ENCODE measurements at regions not wholly inside any gene's neighbourhood (a gene's known extent, or its start where the extent isn't known, plus 50 kb on each side); places are given as distances from the start of the nearest gene placed in this dataset.
"Not testable (repeated sequence)": the region's sequence is repeated elsewhere in the genome, so short reads cannot be mapped to it uniquely, and the experiment has no call there.

DNA sequence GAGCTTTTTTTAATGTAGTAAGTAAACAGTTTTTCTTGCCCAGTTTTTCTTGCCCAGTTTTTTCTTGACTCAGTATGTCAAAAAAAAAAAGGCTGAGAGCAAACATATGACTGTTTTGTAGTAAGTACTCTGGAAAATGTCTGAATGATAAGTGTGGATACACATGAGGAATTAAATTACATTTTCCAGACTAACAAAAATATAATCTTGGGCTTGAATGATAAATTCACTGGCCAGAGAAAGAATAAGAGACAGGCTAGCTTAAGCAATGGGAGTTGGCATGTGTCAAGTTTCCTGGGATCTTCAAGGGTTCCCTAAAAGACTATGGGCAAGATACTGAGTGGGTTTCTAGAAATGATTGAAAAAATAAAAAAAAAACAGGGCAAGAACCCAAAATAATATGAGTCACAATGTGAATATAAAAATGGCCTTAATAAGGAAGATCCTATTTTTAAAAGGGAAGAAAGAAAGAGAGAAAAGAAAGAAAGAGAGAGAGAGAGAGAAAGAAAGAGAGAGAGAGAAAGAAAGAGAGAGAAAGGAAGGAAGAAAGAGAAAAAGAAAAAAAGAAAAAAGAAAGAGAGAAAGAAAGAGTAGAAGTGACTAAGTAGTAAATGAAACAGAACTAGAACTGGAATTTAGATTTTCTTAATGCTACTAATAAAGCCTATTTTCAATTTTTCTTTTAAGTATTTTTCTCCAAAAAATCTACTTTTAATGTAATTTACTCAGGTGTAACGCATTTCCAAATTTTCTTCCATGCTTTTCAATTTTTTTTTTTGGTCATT, 60.2 kb downstream of the TFPI2 start:
- DNase-seq = no peak

DNA sequence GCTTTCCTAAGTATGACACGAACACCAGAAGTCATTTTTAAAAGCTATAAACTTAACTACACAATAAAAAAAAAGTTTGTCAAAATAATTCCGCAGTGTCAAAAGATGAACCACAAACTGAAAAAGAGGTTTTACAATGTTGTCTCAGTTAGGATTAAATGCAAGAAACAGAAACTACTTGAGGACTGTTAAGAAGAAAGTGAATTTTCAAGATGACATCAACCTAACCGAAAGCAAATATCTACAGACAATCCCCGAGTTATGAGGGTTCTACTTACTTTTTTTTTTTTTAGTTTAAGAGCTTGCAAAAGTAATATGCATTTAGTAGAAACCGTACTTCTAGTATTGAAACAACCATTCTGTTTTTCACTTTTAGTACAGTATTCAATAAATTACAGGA, 62.3 kb downstream of the TFPI2 start:
- DNase-seq = no peak

DNA sequence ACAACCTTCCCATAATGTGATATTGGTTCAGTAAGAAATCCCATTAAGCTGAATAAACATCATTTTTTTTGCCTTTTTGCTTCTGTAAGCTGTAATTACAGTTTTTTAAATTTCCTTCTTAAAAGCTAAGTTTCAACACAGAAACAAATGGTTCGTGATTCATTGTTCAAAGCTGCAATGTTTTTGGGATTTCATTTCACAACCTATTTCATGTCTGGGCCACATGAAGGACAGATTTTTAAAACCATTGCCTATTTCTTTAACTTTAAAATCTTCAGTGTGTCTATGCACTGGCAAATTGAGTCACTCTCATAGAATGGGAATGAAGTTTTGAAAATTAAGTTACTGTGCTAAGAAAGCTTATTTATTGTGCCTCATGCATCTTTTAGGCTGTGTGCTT, 66.9 kb downstream of the TFPI2 start:
- DNase-seq = no peak

DNA sequence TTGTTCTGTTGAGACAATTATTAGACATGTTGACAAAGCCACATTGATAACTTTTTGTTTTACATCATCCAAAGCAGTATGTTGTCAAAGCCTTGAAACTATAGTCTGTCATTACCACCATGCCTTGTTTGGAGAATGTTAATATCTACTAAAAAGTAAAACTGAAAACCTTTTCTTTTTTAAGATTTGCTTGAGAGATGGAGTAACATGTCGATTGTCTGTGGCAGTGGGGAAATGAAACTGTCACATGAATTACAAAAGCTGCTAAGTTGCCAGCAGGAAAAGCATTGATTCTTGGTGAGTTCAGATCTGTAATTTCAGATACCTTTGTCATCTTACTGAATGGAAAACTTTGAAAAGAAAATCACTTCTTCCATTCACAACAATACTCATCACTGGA, 69.1 kb downstream of the TFPI2 start:
- no peak for DNase-seq

DNA sequence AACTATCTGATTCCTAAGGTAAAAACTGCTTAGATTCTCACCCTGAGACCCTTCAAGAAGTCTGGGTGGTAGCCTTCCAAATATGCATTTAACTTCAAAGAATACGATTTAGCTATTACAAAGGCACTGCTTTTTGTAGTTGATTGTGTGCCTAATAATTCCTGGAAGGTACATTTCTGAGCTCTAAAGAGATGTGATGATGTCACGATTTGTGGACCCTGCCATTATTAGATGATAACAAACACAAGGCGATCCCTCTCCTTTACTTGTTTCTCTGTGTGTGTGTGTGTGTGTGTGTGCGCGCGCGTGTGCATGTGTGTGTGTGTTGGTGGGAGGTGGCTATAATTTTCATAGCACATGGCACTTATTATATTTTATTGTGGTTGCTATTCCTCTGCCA, 70.9 kb downstream of the TFPI2 start:
- DNase-seq = no peak

DNA sequence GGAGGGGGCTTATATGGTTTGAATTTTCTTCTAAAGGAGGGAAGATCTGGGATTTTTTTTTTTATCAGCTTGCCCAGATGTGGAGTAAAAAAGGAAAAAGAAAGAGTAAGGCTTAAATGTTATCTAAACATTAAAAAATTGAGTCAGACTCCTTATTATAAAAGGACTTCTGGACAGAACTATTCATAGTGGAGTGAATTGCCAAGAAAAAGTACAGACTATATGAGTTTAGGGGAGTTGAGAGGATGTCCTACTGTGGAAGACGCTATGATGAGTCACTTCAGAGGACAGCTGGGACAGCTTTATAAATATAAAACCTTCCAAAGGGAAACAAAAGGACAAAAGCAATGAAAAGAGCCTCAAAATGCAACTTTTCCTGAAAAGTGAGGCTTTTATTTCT, 73.0 kb downstream of the TFPI2 start:
- no peak for DNase-seq

DNA sequence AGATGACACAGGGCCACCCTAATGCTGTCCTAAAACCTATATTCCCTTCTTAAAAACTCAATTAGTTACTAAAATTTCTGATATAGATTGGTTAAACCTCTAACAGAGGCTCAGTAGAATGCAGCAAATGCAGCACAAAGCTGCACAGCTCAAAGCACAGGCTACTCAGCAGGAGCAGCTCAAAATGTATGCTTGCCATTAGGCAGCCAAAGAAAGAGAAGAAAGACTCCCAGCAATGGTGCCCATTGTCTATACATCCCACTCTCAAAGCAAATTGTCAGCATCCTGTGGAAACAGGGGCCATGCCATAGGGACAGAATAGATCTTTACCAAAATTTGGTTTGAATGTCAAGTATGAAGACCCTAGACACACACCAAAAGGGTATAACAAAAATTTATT, 73.5 kb downstream of the TFPI2 start:
- DNase-seq = no peak

DNA sequence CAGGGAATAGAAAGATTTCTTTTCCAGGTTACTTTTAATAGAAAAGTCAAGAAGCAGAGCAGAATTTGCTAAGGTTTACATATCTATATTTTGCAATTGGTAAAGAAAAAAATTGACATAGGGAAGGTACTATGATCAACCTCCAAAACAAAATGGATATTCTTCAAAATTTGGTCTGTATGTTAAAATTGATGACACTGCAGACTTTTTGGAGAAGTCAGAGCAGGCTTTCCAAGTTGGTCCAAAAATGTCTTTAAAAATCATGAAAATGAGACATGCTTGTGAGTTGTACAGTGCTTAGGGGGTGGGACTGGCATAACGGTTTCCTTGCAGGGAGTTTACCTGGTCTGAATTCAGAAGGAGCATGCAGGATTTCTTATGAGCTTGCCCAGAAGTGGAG, 77.0 kb downstream of the TFPI2 start:
- DNase-seq = no peak

DNA sequence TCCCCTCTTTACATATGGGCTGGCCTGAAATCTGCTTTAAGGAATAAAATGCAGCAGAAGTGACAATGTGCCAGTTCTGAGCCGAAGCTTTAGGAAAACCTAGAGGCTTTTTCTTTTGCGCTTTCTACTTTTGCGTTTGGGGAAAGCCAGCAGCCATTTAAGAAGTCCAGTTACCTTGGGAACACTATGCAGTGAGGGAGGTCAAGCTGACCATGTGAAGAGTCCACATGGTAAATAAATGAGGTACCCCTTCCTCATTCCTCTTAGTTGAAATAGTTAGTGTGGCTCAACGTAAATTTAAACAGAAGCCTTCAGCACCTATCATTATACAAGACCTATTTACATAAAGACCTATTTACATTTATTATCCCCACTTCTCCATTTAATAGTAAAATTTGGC, 78.5 kb downstream of the TFPI2 start:
- DNase-seq = no peak

DNA sequence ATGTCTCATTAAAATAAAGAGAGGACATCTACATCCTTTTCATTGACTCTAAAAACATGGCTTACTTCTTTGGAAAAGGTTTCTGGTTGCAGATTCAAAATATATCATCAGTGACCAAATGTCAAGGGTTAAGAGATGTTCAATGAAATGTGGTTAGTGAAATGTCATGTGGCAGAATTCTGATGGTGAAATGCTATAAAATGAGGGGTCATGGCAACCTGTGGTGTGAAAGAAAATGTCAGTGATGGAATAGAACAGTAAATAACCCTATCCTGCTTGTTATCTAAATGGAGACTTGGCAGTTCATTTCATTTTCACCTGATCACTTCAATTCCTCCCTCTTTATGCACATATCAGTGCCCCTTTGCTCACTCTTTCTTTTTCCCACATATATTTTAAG, 79.4 kb downstream of the TFPI2 start:
- DNase-seq = no peak

DNA sequence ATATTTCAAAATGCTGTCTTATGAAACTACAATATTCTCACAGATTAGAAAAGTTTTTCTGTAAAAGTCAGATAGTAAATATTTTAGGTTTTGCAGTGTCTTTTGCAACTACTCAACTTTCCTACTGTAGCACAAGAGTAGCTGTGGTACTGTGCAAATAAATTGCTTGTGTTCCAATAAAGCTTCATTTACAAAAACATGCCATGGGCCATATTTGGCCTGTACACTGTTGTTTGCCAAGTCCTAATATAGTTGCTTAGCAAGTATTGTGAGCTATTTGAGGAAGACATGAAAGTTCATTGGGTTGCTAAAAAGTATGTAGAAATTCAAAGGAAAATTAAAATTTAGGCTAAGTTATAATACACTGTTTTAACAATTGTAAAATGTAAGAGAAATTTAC, 80.0 kb downstream of the TFPI2 start:
- no peak for DNase-seq

DNA sequence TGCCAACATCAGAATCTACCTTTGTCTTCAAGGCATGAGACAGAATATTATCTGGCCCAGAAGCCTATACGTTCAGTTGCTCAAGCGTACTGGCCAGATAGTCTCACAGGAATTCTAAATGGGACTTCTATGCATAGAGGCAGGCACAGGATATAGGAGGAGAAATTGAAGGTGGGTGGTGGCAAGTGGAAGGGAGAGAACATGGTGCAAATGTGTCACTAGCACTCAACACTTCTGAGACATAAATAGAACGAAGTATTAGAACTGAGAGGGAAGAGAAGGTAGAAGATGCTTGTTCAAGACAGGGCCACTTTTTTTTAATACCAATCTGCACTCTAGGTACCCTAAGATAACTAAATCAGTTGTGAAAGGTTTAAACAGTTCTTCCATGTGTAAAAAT, 85.8 kb downstream of the TFPI2 start:
- DNase-seq = no peak

DNA sequence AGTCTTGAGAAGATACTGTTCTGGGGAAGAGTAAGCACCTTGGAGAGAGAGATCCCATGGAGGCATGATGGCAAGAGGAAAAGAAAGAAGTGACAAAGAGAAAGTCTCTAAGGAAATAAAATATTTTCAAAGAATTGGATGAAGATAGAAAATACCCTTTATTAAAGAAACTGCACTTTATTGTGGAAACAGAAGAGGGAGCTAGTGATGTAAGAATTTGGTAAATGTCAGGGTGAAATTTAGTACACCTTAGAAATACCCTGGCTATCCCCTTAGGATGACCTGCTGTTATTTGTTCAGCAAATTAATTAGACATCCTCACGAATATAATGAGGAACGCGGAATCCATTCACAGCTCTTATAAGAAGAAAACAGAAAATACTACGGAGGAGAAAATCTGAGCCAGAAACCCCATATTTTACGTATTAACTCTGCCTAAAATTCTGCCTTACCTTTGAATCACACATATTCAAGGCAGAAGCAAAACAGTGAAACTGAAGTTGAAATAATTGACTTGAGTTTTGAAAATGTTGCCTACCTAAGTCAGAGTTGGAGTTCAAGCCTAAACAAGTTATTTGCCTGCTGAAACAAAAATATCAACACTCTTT, 90.7 kb downstream of the TFPI2 start:
- DNase-seq = no peak

DNA sequence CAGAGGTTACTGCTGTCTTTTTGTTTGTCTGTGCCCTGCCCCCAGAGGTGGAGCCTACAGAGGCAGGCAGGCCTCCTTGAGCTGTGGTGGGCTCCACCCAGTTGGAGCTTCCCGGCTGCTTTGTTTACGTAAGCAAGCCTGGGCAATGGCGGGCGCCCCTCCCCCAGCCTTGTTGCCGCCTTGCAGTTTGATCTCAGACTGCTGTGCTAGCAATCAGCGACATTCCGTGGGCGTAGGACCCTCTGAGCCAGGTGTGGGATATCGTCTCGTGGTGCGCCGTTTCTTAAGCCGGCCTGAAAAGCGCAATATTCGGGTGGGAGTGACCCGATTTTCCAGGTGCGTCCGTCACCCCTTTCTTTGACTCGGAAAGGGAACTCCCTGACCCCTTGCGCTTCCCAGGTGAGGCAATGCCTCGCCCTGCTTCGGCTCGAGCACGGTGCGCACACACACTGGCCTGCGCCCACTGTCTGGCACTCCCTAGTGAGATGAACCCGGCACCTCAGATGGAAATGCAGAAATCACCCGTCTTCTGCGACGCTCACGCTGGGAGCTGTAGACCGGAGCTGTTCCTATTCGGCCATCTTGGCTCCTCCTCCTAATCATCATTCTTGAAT, 97.4 kb downstream of the TFPI2 start:
- not testable (repeated sequence) for DNase-seq

DNA sequence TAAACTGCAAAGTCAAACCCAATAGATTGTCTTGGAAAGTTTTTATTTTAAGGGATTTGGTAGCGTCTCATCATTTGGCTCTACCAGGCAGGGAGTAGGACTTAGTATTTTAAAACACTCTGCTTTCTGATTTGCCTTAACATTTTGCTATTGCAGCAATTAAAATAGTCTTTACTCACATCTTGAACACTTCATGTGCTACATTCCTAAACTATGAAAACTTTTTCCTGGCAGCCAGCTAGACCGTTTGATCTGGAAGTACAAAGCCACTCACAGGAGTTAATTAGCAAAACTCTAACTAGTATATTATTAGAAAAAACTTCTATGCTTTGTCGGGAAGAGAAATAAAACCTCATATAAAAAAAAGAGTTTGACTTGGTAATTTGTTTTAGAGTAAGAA, 111.4 kb downstream of the TFPI2 start:
- DNase-seq = no peak

DNA sequence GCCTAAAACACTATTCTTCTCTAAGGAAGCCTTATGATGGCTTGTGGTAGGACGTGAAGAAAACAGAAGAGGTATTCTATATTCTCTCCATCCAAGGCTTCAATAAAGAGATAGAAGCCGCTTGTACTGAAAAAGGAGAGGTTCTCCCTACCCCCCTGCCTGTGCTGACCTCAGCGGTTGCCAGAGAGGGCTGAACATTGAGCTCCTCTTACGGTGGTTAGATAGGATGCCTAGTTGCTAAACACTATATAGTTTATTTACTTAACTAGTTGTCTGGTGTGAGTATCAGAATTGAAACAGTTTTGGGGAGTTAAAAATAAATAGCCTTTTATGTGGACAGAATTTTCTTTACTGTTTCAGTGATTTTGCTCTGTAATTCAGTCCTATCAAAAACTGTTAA, 112.2 kb downstream of the TFPI2 start:
- no peak for DNase-seq

DNA sequence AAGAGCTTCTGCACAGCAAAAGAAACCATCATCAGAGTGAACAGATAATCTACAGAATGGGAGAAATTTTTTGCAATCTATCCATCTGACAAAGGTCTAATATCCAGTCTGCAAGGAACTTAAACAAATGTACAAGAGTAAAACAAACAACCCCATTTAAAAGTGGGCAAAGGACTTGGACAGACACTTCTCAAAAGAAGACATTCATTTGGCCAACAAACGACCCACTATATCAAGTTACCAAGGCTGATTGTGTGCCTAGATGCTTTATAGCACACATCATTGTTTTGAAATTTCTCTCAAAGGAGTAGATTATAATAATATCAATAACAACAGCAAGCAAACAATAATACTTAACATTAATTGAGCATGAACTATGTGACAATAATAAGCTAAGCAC, 117.1 kb downstream of the TFPI2 start:
- DNase-seq = no peak

DNA sequence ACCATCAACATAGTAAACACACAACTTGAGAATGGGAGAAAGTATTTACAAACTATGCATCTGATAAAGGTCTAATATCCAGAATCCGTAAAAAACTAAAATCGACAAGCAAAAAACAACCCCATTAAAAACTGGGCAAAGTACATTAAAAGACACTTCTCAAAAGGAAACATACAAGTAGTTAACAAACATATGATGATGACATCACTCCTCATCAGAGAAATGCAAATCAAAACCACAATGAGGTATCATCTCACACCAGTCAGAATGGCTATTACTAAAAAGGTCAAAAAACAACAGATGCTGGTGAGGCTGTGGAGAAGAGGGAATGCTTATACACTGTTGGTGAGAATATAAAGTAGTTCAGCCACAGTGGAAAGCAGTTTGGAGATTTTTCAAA, 125.1 kb downstream of the TFPI2 start:
- no peak for DNase-seq

DNA sequence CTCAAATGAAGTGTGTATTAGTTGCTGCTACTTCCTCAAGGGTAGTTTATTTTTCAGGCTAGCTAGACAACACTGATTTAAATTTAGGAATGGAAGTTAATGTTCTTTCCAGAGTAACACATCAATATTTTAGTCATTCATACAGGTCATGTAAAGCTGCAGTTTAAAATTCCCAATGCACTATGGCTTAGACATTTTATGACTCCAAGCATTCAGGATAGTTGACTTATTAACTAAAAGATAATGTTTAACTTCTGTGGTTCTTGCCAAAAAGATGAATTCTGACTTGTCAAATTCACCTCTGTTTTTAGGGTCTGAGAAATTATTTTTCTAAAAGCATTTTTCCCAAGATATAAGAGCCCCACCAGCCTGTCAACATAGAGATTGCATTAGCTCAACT, 131.9 kb downstream of the TFPI2 start:
- DNase-seq = no peak

DNA sequence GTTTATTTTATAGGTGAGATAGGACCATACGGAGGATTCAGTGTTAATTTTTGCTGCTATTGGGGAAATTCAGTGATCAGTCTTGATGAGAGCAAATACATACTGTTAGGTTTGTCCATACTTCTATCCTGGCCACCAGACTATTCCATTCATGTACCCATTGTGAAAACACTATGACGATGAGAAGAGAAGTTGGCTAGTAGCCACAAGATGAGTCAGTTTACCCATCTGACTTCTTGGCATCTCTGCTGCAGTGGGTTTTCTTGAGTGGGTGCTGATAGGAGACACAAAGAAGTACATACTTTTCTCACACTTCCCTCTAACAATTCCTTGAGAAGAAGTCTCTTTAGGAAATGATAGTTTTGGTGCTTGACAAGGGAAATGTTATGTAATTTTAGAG, 133.1 kb downstream of the TFPI2 start:
- no peak for DNase-seq

DNA sequence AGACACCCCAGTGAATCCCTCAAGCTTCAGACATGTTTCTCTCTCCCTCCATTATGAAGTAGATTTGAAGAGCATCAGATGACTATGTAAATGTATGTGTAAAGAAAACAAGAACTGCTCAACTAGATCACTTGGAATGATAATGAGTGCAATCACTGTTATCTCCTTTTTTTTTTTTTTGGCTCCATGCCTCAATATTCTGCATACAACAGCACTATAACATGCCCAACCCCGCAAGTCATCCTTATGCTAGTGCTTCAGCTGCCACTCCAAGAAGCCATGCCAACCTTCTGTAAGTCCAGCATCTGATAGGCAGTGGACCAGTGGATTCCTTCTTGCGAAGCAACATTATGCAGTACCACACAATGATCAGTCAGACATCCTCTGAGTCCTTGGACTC, 133.7 kb downstream of the TFPI2 start:
- DNase-seq = no peak

DNA sequence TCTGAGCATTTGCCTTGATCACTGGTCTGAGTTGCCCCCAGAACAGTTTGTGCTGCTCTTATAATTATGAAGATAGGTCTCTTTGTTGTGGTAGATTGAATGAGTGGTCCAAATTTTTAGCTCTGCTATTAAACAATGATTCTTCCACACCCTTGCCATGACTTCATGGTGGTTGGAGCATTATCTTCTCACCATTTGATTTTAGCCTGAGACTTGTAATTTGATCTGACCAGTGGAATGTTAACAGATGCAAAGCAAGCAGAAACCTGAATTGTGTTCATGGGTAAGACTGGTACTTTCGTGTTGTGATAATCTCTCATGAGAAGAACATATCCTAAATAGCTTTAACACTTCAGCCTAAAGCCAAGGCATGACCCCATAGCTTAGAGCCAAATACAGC, 139.1 kb downstream of the TFPI2 start:
- no peak for DNase-seq

DNA sequence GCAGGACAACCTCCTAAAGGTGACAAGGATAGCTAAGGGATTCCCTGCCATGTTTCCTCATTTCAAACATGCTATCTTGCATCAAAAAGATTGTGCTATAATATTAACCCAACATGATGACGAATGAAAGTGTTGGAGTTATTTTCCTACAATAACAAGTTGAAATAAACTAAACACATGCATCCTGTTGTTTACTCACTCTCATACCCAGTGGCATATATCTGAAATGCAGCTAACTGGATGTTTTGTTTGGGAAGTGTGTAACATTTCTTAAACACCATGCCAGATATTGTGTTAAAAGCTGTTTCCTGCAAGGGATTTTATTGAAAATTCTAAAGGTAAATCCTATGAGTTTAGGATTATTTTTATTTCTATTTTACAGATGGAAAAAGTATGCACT, 139.6 kb downstream of the TFPI2 start:
- DNase-seq = no peak

DNA sequence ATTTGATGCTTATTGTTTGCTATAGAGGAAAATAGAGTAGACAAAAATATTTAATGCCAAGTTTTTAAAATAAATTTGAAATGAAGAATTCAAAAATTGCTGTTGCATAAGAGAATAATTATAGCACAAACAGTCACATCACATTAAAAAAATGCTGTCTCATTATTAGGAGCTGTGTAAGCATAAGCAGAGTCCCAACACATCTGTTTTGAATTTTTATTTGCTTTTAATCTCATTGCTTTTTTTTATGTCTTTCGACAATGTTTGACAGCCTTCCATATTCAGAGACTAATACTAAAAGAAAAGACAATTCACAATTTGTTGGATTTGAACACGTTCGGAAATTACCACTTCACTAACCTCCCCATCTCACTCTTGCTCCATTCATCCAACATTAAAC, 143.5 kb downstream of the TFPI2 start:
- no peak for DNase-seq

DNA sequence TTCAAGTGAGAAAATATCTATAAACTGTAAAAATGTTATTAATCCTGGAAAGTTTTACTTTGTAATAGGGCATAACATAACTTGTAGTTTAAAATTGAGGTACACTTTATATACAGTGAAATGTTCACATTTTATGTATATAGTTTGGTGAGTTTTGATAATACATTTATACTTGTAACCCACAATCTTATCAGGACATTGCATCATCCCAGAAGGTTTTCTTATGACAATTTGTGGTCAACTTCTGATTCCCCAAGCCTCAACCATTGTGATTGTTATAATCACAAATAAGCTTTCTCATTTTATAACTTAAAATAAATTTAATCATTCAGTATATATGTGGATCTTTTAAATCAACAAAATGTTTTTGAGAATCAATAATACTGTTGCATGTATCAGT, 151.1 kb downstream of the TFPI2 start:
- DNase-seq = no peak

Data from NCI-H446 (cell line).